Skin of body (tissue), 1 donor: ENCODE measurements at regions not wholly inside any gene's neighbourhood (a gene's known extent, or its start where the extent isn't known, plus 50 kb on each side); places are given as distances from the start of the nearest gene placed in this dataset.

Experiments used
- DNase-seq: peaks from one replicate; lab custom pipeline; 2025; lab: John Stamatoyannopoulos, UW

DNA sequence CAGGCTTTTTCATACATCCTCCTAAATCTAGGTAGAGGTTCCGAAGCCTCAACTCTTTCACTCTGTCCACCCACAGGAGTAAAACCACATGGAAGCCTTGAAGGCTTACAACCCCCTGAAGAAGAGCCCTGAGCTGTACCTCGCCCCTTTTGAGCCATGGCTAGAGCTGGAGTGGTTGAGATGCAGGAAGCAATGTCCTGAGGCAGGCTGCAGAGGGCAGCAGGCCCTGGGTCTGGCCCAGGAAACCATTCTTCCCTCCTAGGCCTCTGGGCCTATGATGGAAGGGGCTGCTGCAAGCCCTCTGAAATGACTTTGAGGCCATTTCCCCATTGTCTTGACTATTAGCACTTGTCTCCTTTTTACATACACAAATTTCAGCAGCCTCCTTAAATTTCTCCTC lies 1503.0 kb downstream of the KCNT2 start:
- DNase-seq = no peak

- DNase-seq = no peak
Observed at GRCh38 chr1:195097316-195097715, 1510.9 kb downstream of the KCNT2 start.

DNA sequence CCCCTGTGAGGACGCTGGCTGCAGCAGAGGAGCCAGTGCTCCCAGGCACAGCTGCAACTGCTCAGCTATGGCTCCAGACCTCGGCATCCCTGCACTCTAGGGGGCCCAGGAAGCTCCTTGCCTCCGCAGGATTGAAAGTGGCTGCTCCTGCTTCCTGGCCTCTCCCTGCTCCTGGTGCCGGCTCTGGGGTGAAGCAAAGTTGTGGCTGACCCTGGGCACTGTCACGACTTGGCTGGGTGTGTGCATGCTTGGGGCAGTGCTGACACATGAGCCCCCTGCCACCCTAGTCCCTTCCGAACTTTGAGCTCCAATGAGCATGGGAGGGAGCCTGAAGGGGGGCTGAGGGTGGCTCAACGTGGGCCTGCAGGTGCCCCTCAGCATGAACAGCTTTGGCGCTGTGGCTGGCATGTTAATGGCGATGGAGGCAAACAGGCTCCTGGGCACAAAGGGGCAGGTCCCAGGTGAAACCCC lies 1512.2 kb downstream of the KCNT2 start:
- no peak for DNase-seq

DNA sequence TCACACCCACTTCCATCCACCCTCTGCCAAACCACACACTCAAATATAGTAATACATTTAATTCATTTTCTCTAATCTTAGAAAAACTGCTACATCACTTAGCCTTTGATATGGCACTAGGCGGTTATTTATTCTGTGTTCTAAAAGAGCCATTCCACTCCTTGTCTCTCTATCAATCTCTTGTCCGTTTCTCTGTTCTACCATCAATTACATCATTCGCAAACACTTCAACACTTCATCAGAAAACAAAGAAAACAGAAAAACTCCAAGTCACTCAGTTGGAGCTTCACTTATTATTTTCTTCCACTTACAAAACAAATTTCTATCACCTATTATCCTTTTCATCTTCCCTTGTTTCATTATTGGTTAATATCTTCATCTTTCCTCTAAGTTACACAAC lies 1523.0 kb downstream of the KCNT2 start:
- no peak for DNase-seq

DNA sequence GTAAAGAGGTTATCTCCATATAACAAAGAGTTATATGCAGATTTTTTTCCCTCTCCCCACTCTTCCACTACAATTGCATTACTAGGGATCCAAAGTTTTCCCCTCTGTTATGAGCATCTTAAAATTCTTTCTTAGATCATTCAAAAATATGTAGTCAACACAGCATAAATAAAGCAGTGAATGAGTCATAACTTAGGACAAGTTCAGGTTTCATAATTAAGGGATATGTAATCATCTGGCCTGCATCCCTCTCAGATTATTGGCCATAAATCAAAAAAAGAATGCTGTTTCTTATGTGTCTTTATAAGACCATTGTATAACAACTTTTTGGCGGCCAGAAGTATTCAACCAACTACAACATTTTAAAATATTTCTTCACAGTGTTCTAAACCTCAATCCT lies 1526.1 kb downstream of the KCNT2 start:
- peak; percentile 2 for DNase-seq

DNA sequence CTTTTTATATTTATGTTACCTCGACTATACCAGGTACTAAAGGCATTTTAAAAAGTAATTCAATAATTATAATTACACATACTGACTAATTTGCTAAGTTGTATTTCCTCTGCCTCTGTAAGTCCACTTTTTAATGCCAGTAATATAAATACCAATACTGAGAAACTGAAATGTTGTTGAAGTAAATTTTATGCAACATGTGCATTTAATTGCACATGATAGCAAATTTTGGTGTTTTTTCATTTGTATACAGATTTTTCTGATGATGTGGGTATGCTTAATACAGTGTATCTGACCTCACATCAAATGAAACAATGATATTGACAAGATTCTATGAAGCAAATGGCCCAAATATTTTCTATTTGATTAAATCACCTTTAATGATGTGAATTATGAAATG lies 1531.6 kb downstream of the KCNT2 start:
- no peak for DNase-seq

- no peak for DNase-seq
Observed at GRCh38 chr1:195075973-195076372, 1532.3 kb downstream of the KCNT2 start.

DNA sequence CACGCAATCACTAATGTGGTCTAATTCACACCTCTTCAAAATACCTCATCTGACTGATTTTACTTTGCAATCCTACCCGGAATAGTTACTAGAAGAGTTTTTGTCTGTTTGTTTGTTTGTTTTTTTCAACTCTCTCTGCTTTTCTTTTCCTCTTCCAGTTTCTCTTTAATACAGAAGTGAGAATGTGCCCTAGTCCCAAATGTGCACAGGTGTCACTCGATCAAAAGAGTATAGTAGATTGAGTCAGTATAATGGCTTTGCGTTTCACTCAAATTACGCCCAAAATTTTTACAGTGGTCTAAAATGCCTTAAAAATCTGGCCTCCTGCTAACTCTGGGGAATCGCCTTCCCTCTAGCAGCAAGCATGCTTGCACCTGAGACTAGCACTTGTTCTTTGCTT lies 1536.8 kb downstream of the KCNT2 start:
- DNase-seq = no peak

- no peak for DNase-seq
Observed at GRCh38 chr1:195065437-195065836, 1542.8 kb downstream of the KCNT2 start.

DNA sequence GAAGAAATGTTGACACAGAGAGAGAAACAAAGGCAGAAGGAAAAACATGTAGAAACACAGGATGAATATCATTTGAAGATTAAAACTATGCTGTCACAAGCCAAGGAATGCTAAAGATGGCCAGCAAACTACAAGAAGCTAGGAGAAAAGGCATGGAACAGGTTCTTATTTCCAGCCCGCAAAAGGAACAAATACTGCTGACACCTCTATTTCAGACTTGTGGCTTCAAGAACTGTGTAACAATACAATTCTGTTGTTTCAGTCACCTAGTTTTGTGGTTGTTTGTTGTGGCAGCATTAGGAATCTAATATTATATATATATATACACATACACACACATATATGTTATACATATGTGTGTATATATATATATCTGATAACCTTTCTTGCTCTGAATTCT lies 1543.9 kb downstream of the KCNT2 start:
- DNase-seq = no peak

DNA sequence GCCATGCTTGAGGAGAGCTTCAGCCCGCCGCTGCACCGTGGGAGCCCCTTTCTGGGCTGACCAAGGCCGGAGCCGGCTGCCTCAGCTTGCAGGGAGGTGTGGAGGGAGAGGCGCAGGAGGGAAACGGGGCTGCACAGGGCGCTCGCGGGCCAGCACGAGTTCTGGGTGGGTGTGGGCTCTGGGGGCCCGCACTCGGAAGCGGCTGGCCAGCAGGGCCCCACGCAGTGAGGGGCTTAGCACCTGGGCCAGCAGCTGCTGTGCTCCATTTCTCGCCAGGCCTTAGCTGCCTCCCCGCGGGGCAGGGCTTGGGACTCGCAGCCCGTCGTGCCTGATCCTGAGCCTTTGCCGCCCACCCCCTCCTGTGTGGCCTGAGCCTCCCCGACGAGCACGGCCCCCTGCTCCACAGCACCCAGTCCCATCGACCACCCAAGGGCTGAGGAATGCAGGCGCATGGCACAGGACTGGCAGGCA lies 1554.0 kb downstream of the KCNT2 start:
- no peak for DNase-seq

DNA sequence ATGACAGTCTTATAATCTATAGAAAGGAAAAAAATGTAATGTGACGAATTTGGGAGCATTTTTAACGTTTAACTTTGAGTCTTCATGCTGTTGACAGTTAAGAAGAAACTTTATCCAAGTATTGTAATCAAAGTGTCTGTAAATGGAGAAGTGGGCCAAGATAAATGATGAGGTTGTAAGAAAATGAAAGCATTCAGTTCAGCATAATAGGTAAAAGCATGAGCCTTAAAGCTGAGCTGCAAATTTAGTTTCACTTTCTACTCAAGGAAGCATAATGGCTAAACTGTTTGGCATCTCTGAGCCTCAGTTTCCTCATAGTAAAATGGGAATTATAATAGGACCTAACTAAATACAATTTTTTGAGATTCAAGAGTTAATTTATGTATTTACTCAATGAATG lies 1554.8 kb downstream of the KCNT2 start:
- no peak for DNase-seq

- no peak for DNase-seq
Observed at GRCh38 chr1:195047772-195048171, 1560.5 kb downstream of the KCNT2 start.

GRCh38 chr1:195045072-195045471 lies 1563.2 kb downstream of the KCNT2 start:
- no peak for DNase-seq

DNA sequence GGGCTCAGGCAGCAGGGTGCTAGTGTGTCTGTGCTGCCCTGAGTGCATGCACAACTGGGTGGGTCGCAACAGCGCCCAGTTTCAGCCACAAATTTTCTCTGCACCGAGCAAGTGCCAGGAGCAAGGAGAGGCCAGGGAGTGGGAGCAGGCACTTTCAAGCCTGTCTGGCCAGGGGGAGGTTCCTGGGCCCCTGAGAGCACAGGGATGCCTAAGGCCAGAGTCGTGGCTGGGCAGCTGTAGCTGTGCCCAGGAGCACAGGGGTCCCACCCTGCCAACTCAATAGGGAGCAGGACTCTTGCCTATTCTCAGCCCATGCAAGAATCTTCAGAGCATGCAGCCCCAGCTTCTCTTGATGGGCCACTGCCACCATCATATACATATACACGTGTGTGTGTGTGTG lies 1577.4 kb downstream of the KCNT2 start:
- no peak for DNase-seq

- DNase-seq = no peak
Observed at GRCh38 chr1:195026792-195027191, 1581.4 kb downstream of the KCNT2 start.

DNA sequence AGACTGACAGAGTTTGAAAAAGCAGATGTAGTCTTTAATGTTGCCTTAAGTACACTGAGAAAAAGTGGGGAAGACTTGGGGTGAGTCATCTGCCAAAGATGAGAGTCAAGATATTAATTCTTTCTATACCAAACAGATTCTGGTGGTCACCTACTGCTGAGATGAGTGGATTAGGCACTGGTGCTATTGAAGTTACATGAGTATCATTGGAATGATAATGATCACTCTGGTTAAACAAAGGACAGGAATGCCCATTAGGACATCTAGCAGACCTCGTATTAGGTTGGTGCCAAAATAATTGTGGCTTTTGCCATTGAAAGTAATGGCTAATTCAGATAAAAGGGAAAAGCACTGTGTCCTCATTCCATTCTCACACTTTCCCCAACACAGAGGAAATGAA lies 1588.9 kb downstream of the KCNT2 start:
- DNase-seq = no peak

DNA sequence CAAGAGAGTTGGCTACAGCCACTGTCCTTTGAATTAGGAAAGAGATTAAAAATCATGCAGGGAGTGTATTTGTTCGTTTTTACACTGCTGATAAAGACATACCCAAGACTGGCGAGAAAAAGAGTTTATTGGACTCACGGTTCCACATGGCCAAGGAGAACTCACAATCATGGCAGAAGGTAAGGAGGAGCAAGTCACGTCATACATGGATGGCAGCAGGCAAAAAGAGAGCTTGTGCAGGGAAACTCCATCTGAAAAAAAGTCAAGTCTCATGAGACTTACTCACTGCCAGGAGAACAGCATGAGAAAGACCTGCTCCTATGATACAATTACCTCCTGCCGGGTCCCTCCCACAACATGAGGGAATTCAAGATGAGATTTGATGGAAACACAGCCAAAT lies 1595.2 kb downstream of the KCNT2 start:
- no peak for DNase-seq

GRCh38 chr1:195005338-195005737 lies 1602.9 kb downstream of the KCNT2 start:
- no peak for DNase-seq

DNA sequence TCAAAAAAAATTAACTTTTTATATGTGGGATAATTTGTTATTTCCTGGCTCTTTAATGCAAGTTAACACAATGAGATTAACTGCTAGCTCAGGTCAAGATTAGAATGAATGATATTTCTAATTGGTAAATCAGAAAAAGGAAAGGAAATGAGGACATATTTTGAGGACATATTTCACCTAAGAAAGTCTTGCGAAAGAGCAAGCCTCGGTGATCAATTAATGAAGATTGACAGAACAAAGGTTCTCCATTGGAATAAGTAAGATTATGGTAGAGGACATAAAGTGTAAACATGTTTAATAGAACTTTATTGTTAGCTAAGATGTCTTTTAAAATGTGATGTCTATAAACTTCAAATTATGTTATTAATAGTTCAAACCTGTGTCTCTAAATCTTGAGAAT lies 1617.8 kb downstream of the KCNT2 start:
- DNase-seq = no peak

DNA sequence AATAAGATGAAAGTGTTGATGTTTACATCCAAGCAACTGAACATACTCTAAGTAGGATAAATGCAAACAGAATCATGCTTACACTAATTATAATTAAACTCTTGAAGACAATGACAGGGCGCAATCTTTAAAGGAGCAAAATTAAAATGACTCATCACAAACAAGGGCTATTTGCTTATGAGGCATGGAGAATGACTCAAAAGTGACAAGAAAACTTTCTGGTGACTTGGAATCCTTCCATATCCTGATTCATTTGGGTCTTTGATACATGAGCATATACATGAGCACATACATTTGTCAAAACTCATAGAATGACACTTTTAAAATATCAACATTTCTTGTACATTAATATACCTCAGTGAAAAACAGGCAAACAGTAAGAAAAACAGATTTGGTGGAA lies 1632.3 kb downstream of the KCNT2 start:
- DNase-seq = no peak

DNA sequence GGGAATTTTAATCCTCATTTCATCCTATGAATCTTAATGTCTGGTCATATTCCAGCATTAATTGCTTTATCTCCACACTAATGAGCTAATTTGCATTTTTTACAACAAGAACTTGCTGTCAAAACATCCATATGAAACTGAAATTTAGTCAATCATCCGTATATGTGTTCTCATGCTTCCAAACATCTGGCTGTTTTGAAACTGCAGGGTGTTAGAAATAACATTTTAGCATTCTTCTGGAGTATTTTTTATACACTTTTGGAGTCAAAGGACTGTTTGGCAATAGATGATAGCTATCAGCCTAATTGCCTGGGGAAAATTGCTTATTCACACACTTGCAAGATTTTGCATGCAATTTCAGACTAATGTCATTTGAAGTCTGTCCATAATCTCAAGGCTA lies 1639.3 kb downstream of the KCNT2 start:
- DNase-seq = no peak

DNA sequence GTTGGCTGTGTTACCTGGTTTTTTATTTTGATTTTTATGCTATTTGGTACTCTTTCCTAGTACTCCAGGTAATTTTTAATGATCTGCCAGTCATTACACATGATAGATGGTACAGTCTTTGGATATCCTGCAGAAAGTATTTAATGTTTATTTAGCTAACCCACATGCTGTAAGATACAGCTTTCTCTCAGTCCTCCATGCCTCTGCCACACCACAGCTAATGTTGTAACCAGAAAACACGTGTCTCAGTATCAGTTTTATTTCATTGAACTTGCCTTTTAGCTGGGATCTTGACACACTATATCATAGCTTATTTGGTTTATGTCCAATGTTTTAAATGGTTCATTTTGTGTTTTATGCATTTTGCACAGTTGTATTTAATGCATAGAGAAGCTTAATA lies 1648.4 kb downstream of the KCNT2 start:
- DNase-seq = no peak

GRCh38 chr1:194952171-194952570 lies 1656.1 kb downstream of the KCNT2 start:
- no peak for DNase-seq
